Breast epithelium (tissue), 3 donors: ENCODE measurements at regions not wholly inside any gene's neighbourhood (a gene's known extent, or its start where the extent isn't known, plus 50 kb on each side); places are given as distances from the start of the nearest gene placed in this dataset.

Experiments
- POLR2A ChIP-seq: fragments of 450-650 bp; IDR thresholded peaks from one replicate; pipeline ENCODE4 v1.6.1; 2016; ENCODE audit warnings: antibody characterized with exemption, mild to moderate bottlenecking, moderate library complexity
- TF ChIP-seq, protein P1 (sequence below), 3 donors: fragments of 450-650 bp; IDR thresholded peaks; one replicate each; pipeline ENCODE4 v1.5.1; 2016 to 2017; ENCODE audit warnings: antibody characterized with exemption in 3 of 3, mild to moderate bottlenecking in 3 of 3, moderate library complexity in 3 of 3

DNA sequence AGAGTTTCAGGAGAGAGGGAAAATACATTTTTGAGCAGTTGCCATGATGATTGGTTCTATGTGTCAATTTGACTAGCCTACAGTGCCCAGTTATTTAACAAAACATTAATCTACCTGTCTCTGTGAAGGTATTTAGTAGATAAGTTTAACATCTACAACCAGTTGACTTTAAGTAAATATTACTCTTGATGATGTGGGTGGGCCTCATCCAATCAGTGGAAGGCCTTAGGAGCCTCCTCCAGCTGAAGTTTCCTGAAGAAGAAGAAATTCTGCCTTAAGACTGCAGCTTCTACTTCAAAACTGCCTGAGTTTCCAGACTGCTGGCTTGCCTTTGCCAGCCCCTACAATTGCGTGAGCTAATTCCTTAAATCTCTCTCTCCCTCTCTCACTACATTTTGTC is 93.6 kb downstream of the OXSM start:
- TF ChIP-seq, protein P1, sequence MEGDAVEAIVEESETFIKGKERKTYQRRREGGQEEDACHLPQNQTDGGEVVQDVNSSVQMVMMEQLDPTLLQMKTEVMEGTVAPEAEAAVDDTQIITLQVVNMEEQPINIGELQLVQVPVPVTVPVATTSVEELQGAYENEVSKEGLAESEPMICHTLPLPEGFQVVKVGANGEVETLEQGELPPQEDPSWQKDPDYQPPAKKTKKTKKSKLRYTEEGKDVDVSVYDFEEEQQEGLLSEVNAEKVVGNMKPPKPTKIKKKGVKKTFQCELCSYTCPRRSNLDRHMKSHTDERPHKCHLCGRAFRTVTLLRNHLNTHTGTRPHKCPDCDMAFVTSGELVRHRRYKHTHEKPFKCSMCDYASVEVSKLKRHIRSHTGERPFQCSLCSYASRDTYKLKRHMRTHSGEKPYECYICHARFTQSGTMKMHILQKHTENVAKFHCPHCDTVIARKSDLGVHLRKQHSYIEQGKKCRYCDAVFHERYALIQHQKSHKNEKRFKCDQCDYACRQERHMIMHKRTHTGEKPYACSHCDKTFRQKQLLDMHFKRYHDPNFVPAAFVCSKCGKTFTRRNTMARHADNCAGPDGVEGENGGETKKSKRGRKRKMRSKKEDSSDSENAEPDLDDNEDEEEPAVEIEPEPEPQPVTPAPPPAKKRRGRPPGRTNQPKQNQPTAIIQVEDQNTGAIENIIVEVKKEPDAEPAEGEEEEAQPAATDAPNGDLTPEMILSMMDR (IDR thresholded peaks at IDR 0.05) = no peak
- TF ChIP-seq POLR2A = no peak
